Cardiac fibroblast (primary cell): ENCODE measurements at regions not wholly inside any gene's neighbourhood (a gene's known extent, or its start where the extent isn't known, plus 50 kb on each side); places are given as distances from the start of the nearest gene placed in this dataset.

ENCODE experiments used
- DNase-seq, 2 donors: peaks; one replicate each; pipeline versions ENCODE4 v3.0.0 to v3.0.0-alpha.2; 2010; ENCODE audit warnings: low read depth in 2 of 2
- H3K4me3 ChIP-seq, 2 donors: replicated peaks in 1 of 2; 1 replicate in 1 of 2; 2 replicates in 1 of 2; pipeline ENCODE4 v1.5.1; 2011; ENCODE audit warnings: low read depth in 2 of 2, low read length in 2 of 2, mild to moderate bottlenecking in 2 of 2, moderate library complexity in 1 of 2
- TF ChIP-seq, protein P1 (sequence below): IDR thresholded peaks from one replicate; pipeline ENCODE4 v1.5.1; 2011; ENCODE audit warnings: low read depth, mild to moderate bottlenecking, low read length, inconsistent platforms

DNA sequence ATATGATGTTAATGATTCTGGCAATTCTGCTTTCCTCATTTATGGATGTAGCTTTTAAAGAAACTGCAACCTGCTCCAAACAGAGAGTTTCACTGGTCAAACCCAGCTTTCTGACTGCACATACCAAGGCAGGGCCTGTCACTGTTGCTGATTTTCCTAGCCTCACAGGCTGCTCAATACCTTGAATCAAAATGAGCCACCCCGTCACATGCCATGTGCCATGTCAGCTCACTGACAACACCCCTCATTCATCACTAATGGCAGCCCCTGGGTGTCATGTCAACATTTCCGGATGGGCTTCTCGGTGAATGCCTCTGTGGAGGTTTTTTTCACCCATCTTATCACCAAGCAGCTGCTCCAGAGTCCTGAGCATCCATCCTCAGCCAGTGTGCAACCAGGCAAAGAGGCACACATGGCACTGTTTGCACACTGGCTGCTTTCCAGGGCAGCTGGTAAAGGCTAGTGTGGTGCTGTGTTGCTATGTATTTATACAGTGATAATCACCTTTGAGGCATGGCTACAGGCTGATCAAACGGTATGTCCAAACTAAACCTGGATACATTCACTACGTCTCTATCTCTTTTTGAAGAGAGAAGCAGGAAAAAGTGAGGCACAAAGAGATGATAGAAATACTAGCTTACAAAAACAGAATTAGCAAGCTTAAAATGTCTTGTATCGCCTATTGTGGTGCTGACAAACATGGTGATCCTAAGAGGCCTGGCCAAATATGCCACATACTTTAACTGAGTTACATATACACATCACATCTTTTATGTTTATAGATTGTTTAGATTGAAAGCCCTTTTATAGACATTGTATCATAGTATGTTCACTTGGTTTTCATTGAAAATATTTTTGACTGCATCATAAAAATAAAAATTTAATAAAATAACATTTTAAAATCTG, 94.6 kb upstream of the INPP4B start:
- no peak for DNase-seq
- H3K4me3 ChIP-seq, result no peak overlapping the region
- TF ChIP-seq, protein P1, sequence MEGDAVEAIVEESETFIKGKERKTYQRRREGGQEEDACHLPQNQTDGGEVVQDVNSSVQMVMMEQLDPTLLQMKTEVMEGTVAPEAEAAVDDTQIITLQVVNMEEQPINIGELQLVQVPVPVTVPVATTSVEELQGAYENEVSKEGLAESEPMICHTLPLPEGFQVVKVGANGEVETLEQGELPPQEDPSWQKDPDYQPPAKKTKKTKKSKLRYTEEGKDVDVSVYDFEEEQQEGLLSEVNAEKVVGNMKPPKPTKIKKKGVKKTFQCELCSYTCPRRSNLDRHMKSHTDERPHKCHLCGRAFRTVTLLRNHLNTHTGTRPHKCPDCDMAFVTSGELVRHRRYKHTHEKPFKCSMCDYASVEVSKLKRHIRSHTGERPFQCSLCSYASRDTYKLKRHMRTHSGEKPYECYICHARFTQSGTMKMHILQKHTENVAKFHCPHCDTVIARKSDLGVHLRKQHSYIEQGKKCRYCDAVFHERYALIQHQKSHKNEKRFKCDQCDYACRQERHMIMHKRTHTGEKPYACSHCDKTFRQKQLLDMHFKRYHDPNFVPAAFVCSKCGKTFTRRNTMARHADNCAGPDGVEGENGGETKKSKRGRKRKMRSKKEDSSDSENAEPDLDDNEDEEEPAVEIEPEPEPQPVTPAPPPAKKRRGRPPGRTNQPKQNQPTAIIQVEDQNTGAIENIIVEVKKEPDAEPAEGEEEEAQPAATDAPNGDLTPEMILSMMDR, result no peak

DNA sequence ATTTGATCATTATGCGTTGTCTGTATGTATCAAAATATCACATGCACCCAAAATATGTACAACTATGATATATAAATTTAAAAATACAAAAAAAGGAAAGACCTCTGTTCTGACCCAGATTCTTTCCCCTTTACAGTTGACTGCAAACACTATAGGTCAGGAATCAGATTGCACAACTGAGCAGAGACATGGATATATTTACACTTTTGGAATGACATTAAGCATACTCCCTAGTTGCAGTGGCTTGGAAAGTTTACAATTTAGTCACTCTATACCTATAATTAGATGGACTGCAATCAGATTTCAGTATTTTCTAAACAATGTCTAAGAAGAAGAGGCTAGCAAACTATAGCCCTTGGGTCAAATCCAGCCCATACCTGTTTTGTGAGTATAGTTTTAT, 98.5 kb upstream of the INPP4B start:
- H3K4me3 ChIP-seq, result no peak overlapping the region
- TF ChIP-seq, protein P1, result no peak
- DNase-seq, result no peak

DNA sequence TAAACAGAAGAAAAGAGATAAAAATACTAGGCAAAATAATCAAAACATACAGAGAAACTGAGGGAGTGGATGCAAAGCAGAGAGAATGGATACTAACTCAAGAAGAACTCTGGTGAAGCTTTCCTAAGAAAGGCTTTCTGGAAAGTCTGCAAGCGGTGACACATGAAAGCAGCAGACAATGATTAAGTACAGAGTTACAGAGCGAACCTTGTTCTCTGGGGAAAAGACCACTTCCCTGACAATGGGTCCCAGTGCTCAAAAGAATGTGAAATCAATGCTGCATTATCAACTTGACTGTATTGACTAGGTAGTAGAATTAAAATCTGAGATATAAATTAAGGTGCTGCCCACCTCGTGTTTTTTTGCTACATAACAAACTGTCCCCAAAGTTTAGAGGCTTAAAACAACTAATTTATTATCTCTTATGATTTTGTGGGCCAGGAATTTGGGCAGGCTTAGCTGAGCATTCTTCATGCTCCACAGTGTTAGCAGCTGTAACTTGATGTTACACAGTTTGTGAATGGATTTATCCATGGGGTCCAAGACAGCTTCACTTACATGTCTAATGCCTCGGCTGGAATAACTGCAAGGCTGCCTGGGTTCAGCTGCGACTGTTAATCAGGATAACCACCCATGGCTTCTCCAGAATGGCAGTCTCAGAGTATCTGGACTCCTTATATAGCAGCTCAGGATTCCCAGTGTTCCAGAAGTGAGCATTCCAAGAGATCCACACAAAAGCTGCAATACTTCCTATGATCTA, 106.9 kb upstream of the INPP4B start:
- no peak overlapping the region for H3K4me3 ChIP-seq
- DNase-seq, result no peak
- TF ChIP-seq, protein P1, result no peak

DNA sequence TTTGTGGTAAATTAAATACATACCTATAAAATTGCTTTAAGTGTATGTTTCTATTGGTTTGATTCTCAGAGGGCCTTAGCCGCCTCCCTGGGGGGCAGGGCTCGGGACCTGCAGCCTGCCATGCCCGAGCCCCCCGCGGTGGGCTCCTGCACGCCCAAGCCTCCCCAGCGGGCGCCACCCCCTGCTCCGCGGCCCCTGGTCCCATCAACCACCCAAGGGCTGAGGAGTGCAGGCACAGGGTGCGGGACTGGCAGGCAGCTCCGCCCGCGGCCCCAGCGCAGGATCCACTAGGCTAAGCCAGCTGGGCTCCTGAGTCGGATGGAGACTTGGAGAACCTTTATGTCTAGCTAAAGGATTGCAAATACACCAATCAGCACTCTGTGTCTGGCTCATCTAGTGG, 108.3 kb upstream of the INPP4B start:
- no peak overlapping the region for H3K4me3 ChIP-seq
- DNase-seq, result no peak
- TF ChIP-seq, protein P1, result no peak

DNA sequence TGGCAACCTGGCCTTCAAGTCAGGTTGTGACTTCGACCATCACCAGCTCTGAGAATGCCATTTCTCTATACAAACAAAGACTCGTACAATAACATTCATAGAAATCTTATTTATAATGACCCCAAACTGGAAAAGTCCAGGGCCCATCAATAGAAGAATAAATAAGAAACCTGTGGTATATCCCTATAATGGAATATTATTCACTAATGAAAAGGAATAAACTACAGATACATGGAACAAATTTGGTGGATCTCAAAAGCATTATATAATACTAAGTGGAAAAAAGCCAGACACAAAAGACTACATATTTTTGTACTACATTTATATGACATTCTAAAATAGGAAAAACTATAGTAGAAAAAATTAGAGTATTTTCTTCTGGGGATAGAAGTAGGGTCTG, 109.4 kb upstream of the INPP4B start:
- H3K4me3 ChIP-seq, result no peak overlapping the region
- no peak for DNase-seq
- TF ChIP-seq, protein P1, result no peak

DNA sequence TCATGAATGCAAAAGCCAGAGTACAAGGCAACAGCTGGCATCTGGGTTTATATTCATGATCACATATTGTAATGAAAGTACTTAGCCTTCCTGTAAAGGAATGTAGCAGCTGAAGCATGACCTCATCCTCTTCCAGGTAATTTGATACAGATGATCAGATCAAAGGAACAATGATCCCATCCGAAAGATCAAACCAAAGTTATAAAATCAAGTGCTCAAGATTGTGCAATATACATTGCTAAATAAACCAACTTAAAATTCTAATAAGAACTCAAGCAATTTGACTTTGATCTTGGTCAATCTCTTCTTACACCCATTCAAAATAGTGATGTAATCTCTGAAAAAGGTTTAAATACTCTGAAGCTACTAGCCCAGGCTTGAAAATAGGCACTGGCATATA, 113.1 kb upstream of the INPP4B start:
- DNase-seq, result no peak
- no peak overlapping the region for H3K4me3 ChIP-seq
- TF ChIP-seq, protein P1, result no peak
